Neural progenitor cell (in vitro differentiated cells): ENCODE measurements at regions not wholly inside any gene's neighbourhood (a gene's known extent, or its start where the extent isn't known, plus 50 kb on each side); places are given as distances from the start of the nearest gene placed in this dataset.

Experiments
- DNase-seq: peaks from one replicate; pipeline ENCODE4 v3.0.0-alpha.2; 2016; ENCODE audit warnings: low spot score
- H2AFZ ChIP-seq: fragments of 200-600 bp; sonication (generic); replicated peaks from 2 replicates; pipeline ENCODE4 v1.6.1; 2016; ENCODE audit warnings: antibody characterized with exemption
- H3F3A ChIP-seq: fragments of 200-600 bp; sonication (generic); 2 replicates; pipeline ENCODE4 v1.6.1; 2016; ENCODE audit warnings: antibody characterized with exemption, low read depth
- H3K27ac ChIP-seq: fragments of 200-600 bp; sonication (generic); 2 replicates; pipeline ENCODE4 v1.5.1; 2016; ENCODE audit warnings: mild to moderate bottlenecking
- H3K27me3 ChIP-seq: fragments of 200-600 bp; sonication (generic); 2 replicates; pipeline ENCODE4 v1.6.1; 2016; ENCODE audit warnings: mild to moderate bottlenecking, moderate library complexity
- H3K36me3 ChIP-seq: fragments of 200-600 bp; sonication (generic); 2 replicates; pipeline ENCODE4 v1.5.1; 2016
- H3K4me1 ChIP-seq: fragments of 200-600 bp; sonication (generic); 2 replicates; pipeline ENCODE4 v1.6.1; 2016; ENCODE audit warnings: mixed run types
- H3K4me2 ChIP-seq: fragments of 200-600 bp; sonication (generic); 2 replicates; pipeline ENCODE4 v1.6.1; 2016
- H3K4me3 ChIP-seq: fragments of 200-600 bp; sonication (generic); 2 replicates; pipeline ENCODE4 v1.5.1; 2016
- H3K79me2 ChIP-seq: fragments of 200-600 bp; sonication (generic); 2 replicates; pipeline ENCODE4 v1.6.1; 2016; ENCODE audit warnings: low read depth
- H3K9ac ChIP-seq: fragments of 200-600 bp; sonication (generic); 2 replicates; pipeline ENCODE4 v1.6.1; 2016
- H3K9me3 ChIP-seq: fragments of 200-600 bp; sonication (generic); 2 replicates; pipeline ENCODE4 v1.5.1; 2016; ENCODE audit warnings: low read depth
- H4K20me1 ChIP-seq: fragments of 200-600 bp; sonication (generic); 2 replicates; pipeline ENCODE4 v1.6.1; 2016; ENCODE audit warnings: low read depth
- H3K27ac Mint-ChIP-seq: 3 replicates; pipeline ENCODE4 v1.8.0; 2021; ENCODE audit warnings: mixed read lengths
- H3K27me3 Mint-ChIP-seq: 2 replicates; pipeline ENCODE4 v1.8.0; 2022; ENCODE audit warnings: low read depth, mild to moderate bottlenecking, inconsistent platforms, moderate library complexity, mixed read lengths; ENCODE audit not compliant: insufficient read depth
- H3K36me3 Mint-ChIP-seq: 3 replicates; pipeline ENCODE4 v1.8.0; 2021; ENCODE audit warnings: mixed read lengths
- H3K4me1 Mint-ChIP-seq: 3 replicates; pipeline ENCODE4 v1.8.0; 2021; ENCODE audit warnings: mixed read lengths
- H3K4me3 Mint-ChIP-seq: 3 replicates; pipeline ENCODE4 v1.8.0; 2021; ENCODE audit warnings: mild to moderate bottlenecking, moderate library complexity, mixed read lengths
- H3K9me3 Mint-ChIP-seq: 3 replicates; pipeline ENCODE4 v1.8.0; 2020; ENCODE audit warnings: mixed read lengths
- EZH2 ChIP-seq: fragments of 200-600 bp; sonication (generic); IDR thresholded peaks from 2 replicates; pipeline ENCODE4 v1.6.1; 2017; ENCODE audit warnings: antibody characterized with exemption, mild to moderate bottlenecking, moderate library complexity
- EZH2phosphoT487 ChIP-seq: fragments of 200-600 bp; sonication (generic); IDR thresholded peaks from 2 replicates; pipeline ENCODE4 v1.6.1; 2017; ENCODE audit warnings: antibody characterized with exemption
- TF ChIP-seq, protein P1 (sequence below): fragments of 200-600 bp; sonication (generic); IDR thresholded peaks from 2 replicates; pipeline ENCODE4 v1.5.1; 2017; ENCODE audit warnings: antibody characterized with exemption, mild to moderate bottlenecking

GRCh38 chr15:39171944-39172368, 408.9 kb upstream of the THBS1 start:
- H3K27me3 ChIP-seq: no peaks in the 10 kb centered on the region
- Mint-ChIP-seq H3K9me3 (no peaks in the 10 kb centered on the region), H3K27ac (peak overlapping the region; percentile 80), H3K4me3 (peak overlapping the region; percentile 16), H3K27me3 (peaks cover 3% of the 10 kb centered on the region), H3K4me1 (peaks cover 25% of the 10 kb centered on the region), H3K36me3 (no peaks in the 10 kb centered on the region)
- H3K27ac ChIP-seq: no peak overlapping the region
- H3K79me2 ChIP-seq: no peaks in the 10 kb centered on the region
- H3K4me1 ChIP-seq: peaks cover 26% of the 10 kb centered on the region
- TF ChIP-seq EZH2phosphoT487: no peak
- TF ChIP-seq, protein P1, sequence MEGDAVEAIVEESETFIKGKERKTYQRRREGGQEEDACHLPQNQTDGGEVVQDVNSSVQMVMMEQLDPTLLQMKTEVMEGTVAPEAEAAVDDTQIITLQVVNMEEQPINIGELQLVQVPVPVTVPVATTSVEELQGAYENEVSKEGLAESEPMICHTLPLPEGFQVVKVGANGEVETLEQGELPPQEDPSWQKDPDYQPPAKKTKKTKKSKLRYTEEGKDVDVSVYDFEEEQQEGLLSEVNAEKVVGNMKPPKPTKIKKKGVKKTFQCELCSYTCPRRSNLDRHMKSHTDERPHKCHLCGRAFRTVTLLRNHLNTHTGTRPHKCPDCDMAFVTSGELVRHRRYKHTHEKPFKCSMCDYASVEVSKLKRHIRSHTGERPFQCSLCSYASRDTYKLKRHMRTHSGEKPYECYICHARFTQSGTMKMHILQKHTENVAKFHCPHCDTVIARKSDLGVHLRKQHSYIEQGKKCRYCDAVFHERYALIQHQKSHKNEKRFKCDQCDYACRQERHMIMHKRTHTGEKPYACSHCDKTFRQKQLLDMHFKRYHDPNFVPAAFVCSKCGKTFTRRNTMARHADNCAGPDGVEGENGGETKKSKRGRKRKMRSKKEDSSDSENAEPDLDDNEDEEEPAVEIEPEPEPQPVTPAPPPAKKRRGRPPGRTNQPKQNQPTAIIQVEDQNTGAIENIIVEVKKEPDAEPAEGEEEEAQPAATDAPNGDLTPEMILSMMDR: peak; percentile 60
- H2AFZ ChIP-seq: peak overlapping the region; percentile 92
- H3K9ac ChIP-seq: no peak overlapping the region
- peaks cover 8% of the 10 kb centered on the region for H3F3A ChIP-seq
- H3K4me2 ChIP-seq: peak overlapping the region; percentile 56
- peak; percentile 86 for DNase-seq
- H3K4me3 ChIP-seq: no peak overlapping the region
- H3K36me3 ChIP-seq: no peaks in the 10 kb centered on the region
- no peaks in the 10 kb centered on the region for H4K20me1 ChIP-seq
- no peaks in the 10 kb centered on the region for H3K9me3 ChIP-seq

DNA sequence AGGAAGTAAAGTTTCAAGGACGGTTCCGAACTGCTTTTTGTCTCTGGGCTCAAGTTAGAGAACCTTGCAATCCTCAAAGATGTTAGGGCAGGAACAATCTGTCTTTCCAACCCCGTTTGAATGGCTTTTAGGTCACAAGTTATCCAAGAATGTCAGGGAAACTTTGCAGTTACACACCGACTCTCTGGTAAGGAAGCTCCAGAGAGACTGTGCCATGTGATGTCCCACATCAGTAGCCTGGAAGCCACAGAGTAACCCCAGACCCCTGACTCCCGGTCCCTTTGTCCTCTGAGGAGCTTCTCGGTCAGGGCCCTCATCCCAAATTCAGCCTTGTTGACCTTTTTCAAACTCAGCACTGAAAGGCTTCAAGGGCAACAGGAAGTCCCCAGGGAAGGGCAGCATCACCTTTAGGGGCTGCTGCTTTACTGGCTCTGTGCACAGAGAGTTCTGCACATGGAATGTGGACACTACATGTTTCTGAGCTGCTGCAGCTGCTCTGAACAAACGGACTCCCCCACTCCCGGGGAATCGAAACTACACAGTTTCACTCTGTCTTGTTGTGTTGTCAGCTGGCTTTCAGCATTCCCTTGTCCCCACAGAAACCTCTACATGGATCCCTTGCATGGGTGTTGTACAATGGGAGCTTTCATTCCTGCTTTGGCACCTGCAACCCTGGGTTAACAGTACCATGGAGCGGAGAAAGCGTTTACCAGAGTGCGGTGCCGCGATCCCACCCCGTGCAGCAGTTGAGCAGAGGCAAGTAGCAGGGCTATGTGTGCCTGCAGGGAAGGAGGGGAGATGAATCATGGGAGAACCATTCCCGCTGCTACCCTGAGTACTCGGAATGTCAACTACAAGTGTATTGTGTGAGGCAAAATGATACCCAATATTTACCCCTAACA, 408.2 kb upstream of the THBS1 start:
- no peaks in the 10 kb centered on the region for H3K9me3 Mint-ChIP-seq
- H3K36me3 ChIP-seq: no peaks in the 10 kb centered on the region
- peak overlapping the region; percentile 56 for H3K4me2 ChIP-seq
- no peak overlapping the region for H3K9ac ChIP-seq
- peaks cover 3% of the 10 kb centered on the region for H3K27me3 Mint-ChIP-seq
- H3K4me3 ChIP-seq: no peak overlapping the region
- H2AFZ ChIP-seq: peak overlapping the region; percentile 92
- H3K27ac ChIP-seq: no peak overlapping the region
- H3K9me3 ChIP-seq: no peaks in the 10 kb centered on the region
- H4K20me1 ChIP-seq: no peaks in the 10 kb centered on the region
- peak; percentile 12 for DNase-seq
- H3K4me1 Mint-ChIP-seq: peaks cover 25% of the 10 kb centered on the region
- no peak overlapping the region for H3K4me3 Mint-ChIP-seq
- H3K4me1 ChIP-seq: peaks cover 26% of the 10 kb centered on the region
- TF ChIP-seq, protein P1: no peak
- TF ChIP-seq EZH2: no peak
- TF ChIP-seq EZH2phosphoT487: no peak
- no peaks in the 10 kb centered on the region for H3K27me3 ChIP-seq
- peak overlapping the region; percentile 86 for H3K27ac Mint-ChIP-seq
- H3F3A ChIP-seq: peaks cover 8% of the 10 kb centered on the region
- no peaks in the 10 kb centered on the region for H3K36me3 Mint-ChIP-seq
- no peaks in the 10 kb centered on the region for H3K79me2 ChIP-seq

DNA sequence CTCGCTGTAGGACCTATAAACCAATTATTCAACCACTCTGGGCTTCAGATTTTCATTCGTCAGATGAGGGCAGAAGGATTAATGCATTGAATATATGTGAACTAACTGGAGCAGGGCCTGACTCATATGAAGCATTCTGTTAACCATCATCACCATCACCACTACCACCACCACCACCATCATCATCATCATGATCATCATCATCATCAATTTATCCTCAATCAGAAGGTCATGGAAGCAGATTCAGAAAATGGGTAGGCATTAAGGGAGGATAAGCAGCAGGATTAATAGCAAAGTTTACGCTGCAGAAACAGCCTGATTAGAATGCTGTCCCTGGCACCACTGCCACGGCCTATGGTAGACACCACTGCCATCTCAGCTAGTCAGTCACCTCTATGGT, 407.5 kb upstream of the THBS1 start:
- peaks cover 26% of the 10 kb centered on the region for H3K4me1 ChIP-seq
- H4K20me1 ChIP-seq: no peaks in the 10 kb centered on the region
- no peak overlapping the region for H3K27ac Mint-ChIP-seq
- peaks cover 25% of the 10 kb centered on the region for H3K4me1 Mint-ChIP-seq
- no peak overlapping the region for H3K4me3 Mint-ChIP-seq
- TF ChIP-seq EZH2phosphoT487: no peak
- TF ChIP-seq, protein P1: no peak
- TF ChIP-seq EZH2: no peak
- H3K36me3 Mint-ChIP-seq: no peaks in the 10 kb centered on the region
- H3K27ac ChIP-seq: no peak overlapping the region
- H3K9ac ChIP-seq: no peak overlapping the region
- no peaks in the 10 kb centered on the region for H3K9me3 ChIP-seq
- no peak overlapping the region for H3K4me2 ChIP-seq
- H3K9me3 Mint-ChIP-seq: no peaks in the 10 kb centered on the region
- H3K79me2 ChIP-seq: no peaks in the 10 kb centered on the region
- H3K4me3 ChIP-seq: no peak overlapping the region
- H3K27me3 Mint-ChIP-seq: peaks cover 3% of the 10 kb centered on the region
- H3K27me3 ChIP-seq: no peaks in the 10 kb centered on the region
- H2AFZ ChIP-seq: no peak overlapping the region
- peaks cover 8% of the 10 kb centered on the region for H3F3A ChIP-seq
- DNase-seq: no peak
- no peaks in the 10 kb centered on the region for H3K36me3 ChIP-seq
